HL-60 (cell line): ENCODE measurements at regions not wholly inside any gene's neighbourhood (a gene's known extent, or its start where the extent isn't known, plus 50 kb on each side); places are given as distances from the start of the nearest gene placed in this dataset.

Experiments
- DNase-seq, 2 experiments: peaks; one replicate each; pipeline ENCODE4 v3.0.0-alpha.2; 2010 to 2020; ENCODE audit warnings: low read depth in 1 of 2, low spot score in 1 of 2
- H3K27ac ChIP-seq: fragments of 250-450 bp; sonication (Bioruptor Pico); replicated peaks from 2 replicates; pipeline ENCODE4 v1.5.1; 2020; ENCODE audit warnings: mild to moderate bottlenecking, moderate library complexity
- H3K27me3 ChIP-seq: fragments of 250-450 bp; sonication (Bioruptor Pico); 2 replicates; pipeline ENCODE4 v1.5.1; 2021; ENCODE audit warnings: mild to moderate bottlenecking, moderate library complexity; ENCODE audit not compliant: insufficient read depth, poor library complexity, severe bottlenecking
- H3K4me3 ChIP-seq: replicated peaks from 2 replicates; pipeline ENCODE4 v1.5.1; 2011; ENCODE audit warnings: mild to moderate bottlenecking, control low read depth, low read length; ENCODE audit not compliant: insufficient read depth
- CTCF ChIP-seq: IDR thresholded peaks from one replicate; pipeline ENCODE4 v1.5.1; 2011; ENCODE audit warnings: low read length, control low read depth, inconsistent platforms; ENCODE audit not compliant: insufficient read depth
- GABPA ChIP-seq: IDR thresholded peaks from 2 replicates; pipeline ENCODE4 v1.6.1; 2012; ENCODE audit warnings: low read depth
- POLR2AphosphoS5 ChIP-seq: IDR thresholded peaks from 2 replicates; pipeline ENCODE4 v1.6.1; 2012; ENCODE audit warnings: low read depth
- REST ChIP-seq: IDR thresholded peaks from 2 replicates; pipeline ENCODE4 v1.6.1; 2012; ENCODE audit warnings: low read depth; ENCODE audit not compliant: insufficient replicate concordance
- SPI1 ChIP-seq: IDR thresholded peaks from 2 replicates; pipeline ENCODE4 v1.6.1; 2012; ENCODE audit warnings: low read depth, mild to moderate bottlenecking, borderline replicate concordance

GRCh38 chr1:82690411-82690810 lies 889.7 kb downstream of the ADGRL2 start:
- no peaks in the 10 kb centered on the region for H3K27me3 ChIP-seq
- H3K27ac ChIP-seq, result no peak overlapping the region
- H3K4me3 ChIP-seq, result no peak overlapping the region
- TF ChIP-seq POLR2AphosphoS5, result no peak
- TF ChIP-seq SPI1, result no peak
- no peak for TF ChIP-seq REST
- no peak for TF ChIP-seq CTCF
- TF ChIP-seq GABPA, result no peak
- no peak for DNase-seq

- H3K27me3 ChIP-seq, result no peaks in the 10 kb centered on the region
- no peak for DNase-seq
- no peak overlapping the region for H3K4me3 ChIP-seq
- no peak overlapping the region for H3K27ac ChIP-seq
- TF ChIP-seq CTCF (no peak), POLR2AphosphoS5 (no peak), SPI1 (no peak), REST (no peak), GABPA (no peak)
Observed at GRCh38 chr1:82689217-82689616, 888.5 kb downstream of the ADGRL2 start.

- no peak for DNase-seq
- no peak overlapping the region for H3K4me3 ChIP-seq
- no peaks in the 10 kb centered on the region for H3K27me3 ChIP-seq
- H3K27ac ChIP-seq, result no peak overlapping the region
- TF ChIP-seq POLR2AphosphoS5, result no peak
- TF ChIP-seq GABPA, result no peak
- TF ChIP-seq CTCF, result no peak
Observed at GRCh38 chr1:82686774-82687173, 886.0 kb downstream of the ADGRL2 start.

- H3K27me3 ChIP-seq, result no peaks in the 10 kb centered on the region
- DNase-seq, result no peak
- TF ChIP-seq POLR2AphosphoS5 (no peak), GABPA (no peak), REST (no peak), SPI1 (no peak), CTCF (no peak)
- no peak overlapping the region for H3K27ac ChIP-seq
- H3K4me3 ChIP-seq, result no peak overlapping the region
Observed at GRCh38 chr1:82646888-82647287, 846.2 kb downstream of the ADGRL2 start.
